Vagina (tissue), 2 donors: ENCODE measurements at regions not wholly inside any gene's neighbourhood (a gene's known extent, or its start where the extent isn't known, plus 50 kb on each side); places are given as distances from the start of the nearest gene placed in this dataset.
"Not testable (repeated sequence)": the region's sequence is repeated elsewhere in the genome, so short reads cannot be mapped to it uniquely, and the experiment has no call there.

Experiments used
- DNase-seq, 2 donors: peaks; one replicate each; pipeline ENCODE4 v3.0.0-alpha.2; 2017; ENCODE audit errors: extremely low spot score in 2 of 2
- H3K27ac ChIP-seq: fragments of 200-600 bp; sonication (generic); one replicate; pipeline ENCODE4 v1.5.1; 2019
- H3K27me3 ChIP-seq: fragments of 200-600 bp; sonication (generic); one replicate; pipeline ENCODE4 v1.5.1; 2019
- H3K36me3 ChIP-seq, 2 donors: fragments of 200-600 bp; sonication (generic); one replicate each; pipeline ENCODE4 v1.5.1; 2017 to 2019
- H3K4me1 ChIP-seq: fragments of 200-600 bp; sonication (generic); one replicate; pipeline ENCODE4 v1.5.1; 2019
- H3K4me3 ChIP-seq, 2 donors: fragments of 200-600 bp; sonication (generic); 1 replicate in 1 of 2; 2 replicates in 1 of 2; pipeline ENCODE4 v1.5.1; 2016 to 2019
- H3K9me3 ChIP-seq: fragments of 200-600 bp; sonication (generic); one replicate; pipeline ENCODE4 v1.5.1; 2019
- POLR2A ChIP-seq, 2 donors: fragments of 450-650 bp; IDR thresholded peaks; one replicate each; pipeline ENCODE4 v1.6.1; 2017; ENCODE audit warnings: antibody characterized with exemption in 2 of 2, mild to moderate bottlenecking in 2 of 2, moderate library complexity in 2 of 2
- POLR2AphosphoS5 ChIP-seq, 2 donors: sonication (generic); formaldehyde crosslinking; IDR thresholded peaks; one replicate each; pipeline ENCODE4 v1.9.0; 2017; ENCODE audit warnings: antibody characterized with exemption in 2 of 2, mild to moderate bottlenecking in 2 of 2, low read depth in 1 of 2; ENCODE audit not compliant: insufficient read depth in 1 of 2
- intact Hi-C: fragments of 100-400 bp; cut with DNase I; formaldehyde crosslinking; loops from one replicate; pipeline ENCODE4 v1.15.1; 2023
- TF ChIP-seq, protein P1 (sequence below), 3 experiments: fragments of 450-650 bp in 2 of 3; fragments of 200-600 bp in 1 of 3; sonication (generic) in 1 of 3; IDR thresholded peaks; one replicate each; pipeline ENCODE4 v1.5.1; 2017 to 2019; ENCODE audit warnings: antibody characterized with exemption in 3 of 3, mild to moderate bottlenecking in 2 of 3, moderate library complexity in 2 of 3

- no peaks in the 10 kb centered on the region for H3K9me3 ChIP-seq
- no peak for DNase-seq
- H3K27me3 ChIP-seq: no peaks in the 10 kb centered on the region
- TF ChIP-seq, protein P1, sequence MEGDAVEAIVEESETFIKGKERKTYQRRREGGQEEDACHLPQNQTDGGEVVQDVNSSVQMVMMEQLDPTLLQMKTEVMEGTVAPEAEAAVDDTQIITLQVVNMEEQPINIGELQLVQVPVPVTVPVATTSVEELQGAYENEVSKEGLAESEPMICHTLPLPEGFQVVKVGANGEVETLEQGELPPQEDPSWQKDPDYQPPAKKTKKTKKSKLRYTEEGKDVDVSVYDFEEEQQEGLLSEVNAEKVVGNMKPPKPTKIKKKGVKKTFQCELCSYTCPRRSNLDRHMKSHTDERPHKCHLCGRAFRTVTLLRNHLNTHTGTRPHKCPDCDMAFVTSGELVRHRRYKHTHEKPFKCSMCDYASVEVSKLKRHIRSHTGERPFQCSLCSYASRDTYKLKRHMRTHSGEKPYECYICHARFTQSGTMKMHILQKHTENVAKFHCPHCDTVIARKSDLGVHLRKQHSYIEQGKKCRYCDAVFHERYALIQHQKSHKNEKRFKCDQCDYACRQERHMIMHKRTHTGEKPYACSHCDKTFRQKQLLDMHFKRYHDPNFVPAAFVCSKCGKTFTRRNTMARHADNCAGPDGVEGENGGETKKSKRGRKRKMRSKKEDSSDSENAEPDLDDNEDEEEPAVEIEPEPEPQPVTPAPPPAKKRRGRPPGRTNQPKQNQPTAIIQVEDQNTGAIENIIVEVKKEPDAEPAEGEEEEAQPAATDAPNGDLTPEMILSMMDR (IDR thresholded peaks at IDR 0.05): no peak
- TF ChIP-seq POLR2A (IDR thresholded peaks at IDR 0.05) (no peak), POLR2AphosphoS5 (IDR thresholded peaks at IDR 0.05; ENCODE audit: insufficient read depth in 1 of 2, low read depth in 1 of 2) (no peak)
- no peaks in the 10 kb centered on the region for H3K36me3 ChIP-seq
- no peaks in the 10 kb centered on the region for H3K4me1 ChIP-seq
- no peak overlapping the region for H3K4me3 ChIP-seq
- intact Hi-C loops: no loop called here
- no peak overlapping the region for H3K27ac ChIP-seq
Observed at GRCh38 chr7:93707249-93707648, 132.7 kb upstream of the CALCR start.

DNA sequence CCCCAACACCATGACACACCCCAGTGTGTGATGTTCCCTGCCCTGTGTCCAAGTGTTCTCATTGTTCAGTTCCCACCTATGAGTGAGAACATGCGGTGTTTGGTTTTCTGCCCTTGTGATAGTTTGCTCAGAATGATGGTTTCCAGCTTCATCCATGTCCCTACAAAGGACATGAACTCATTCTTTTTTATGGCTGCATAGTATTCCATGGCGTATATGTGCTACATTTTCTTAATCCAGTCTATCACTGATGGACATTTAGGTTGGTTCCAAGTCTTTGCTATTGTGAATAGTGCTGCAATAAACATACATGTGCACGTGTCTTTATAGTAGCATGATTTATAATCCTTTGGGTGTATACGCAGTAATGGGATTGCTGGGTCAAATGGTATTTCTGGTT, 131.6 kb upstream of the CALCR start:
- DNase-seq, H3K9me3 ChIP-seq, H3K27ac ChIP-seq, H3K4me3 ChIP-seq, intact Hi-C loops, H3K27me3 ChIP-seq, H3K36me3 ChIP-seq, H3K4me1 ChIP-seq: not testable (repeated sequence)

GRCh38 chr7:93704217-93704616, 129.7 kb upstream of the CALCR start:
- no peaks in the 10 kb centered on the region for H3K4me1 ChIP-seq
- H3K27me3 ChIP-seq: no peaks in the 10 kb centered on the region
- DNase-seq: no peak
- no peak overlapping the region for H3K27ac ChIP-seq
- TF ChIP-seq, protein P1 (IDR thresholded peaks at IDR 0.05): no peak
- TF ChIP-seq POLR2AphosphoS5 (IDR thresholded peaks at IDR 0.05; ENCODE audit: insufficient read depth in 1 of 2, low read depth in 1 of 2): no peak
- TF ChIP-seq POLR2A (IDR thresholded peaks at IDR 0.05): no peak
- H3K9me3 ChIP-seq: no peaks in the 10 kb centered on the region
- H3K4me3 ChIP-seq: no peak overlapping the region
- H3K36me3 ChIP-seq: no peaks in the 10 kb centered on the region
- intact Hi-C loops: no loop called here

- Histone ChIP-seq H3K9me3 (no peaks in the 10 kb centered on the region), H3K27ac (no peak overlapping the region), H3K4me1 (no peaks in the 10 kb centered on the region), H3K36me3 (no peaks in the 10 kb centered on the region), H3K4me3 (no peak overlapping the region), H3K27me3 (no peaks in the 10 kb centered on the region)
- intact Hi-C loops: no loop called here
- no peak for DNase-seq
- no peak for TF ChIP-seq POLR2AphosphoS5 (IDR thresholded peaks at IDR 0.05; ENCODE audit: insufficient read depth in 1 of 2, low read depth in 1 of 2)
- TF ChIP-seq POLR2A (IDR thresholded peaks at IDR 0.05): no peak
- TF ChIP-seq, protein P1 (IDR thresholded peaks at IDR 0.05): no peak
Observed at GRCh38 chr7:93697901-93698300, 123.4 kb upstream of the CALCR start.

DNA sequence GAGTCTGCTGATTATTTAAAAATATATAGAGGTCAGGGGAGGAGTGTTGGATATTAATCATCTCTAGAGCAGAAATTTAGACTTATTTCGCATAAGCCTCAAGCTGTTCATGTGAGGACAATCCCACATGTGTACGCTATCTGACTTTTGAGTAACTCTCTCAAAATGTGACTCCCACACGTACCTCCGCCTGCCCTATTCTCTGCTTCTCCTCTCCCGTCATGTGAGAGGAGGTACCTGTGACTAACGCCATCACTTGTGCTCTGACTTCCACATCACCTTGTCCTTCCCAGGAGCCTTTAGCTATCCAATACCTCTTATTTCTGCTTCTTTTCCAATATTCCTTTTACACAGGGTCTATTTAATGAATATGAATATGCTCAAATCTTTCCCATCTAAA, 119.3 kb upstream of the CALCR start:
- no peaks in the 10 kb centered on the region for H3K27me3 ChIP-seq
- intact Hi-C loops: no loop called here
- DNase-seq: no peak
- no peaks in the 10 kb centered on the region for H3K4me1 ChIP-seq
- TF ChIP-seq POLR2A (IDR thresholded peaks at IDR 0.05) (no peak), POLR2AphosphoS5 (IDR thresholded peaks at IDR 0.05; ENCODE audit: insufficient read depth in 1 of 2, low read depth in 1 of 2) (no peak)
- TF ChIP-seq, protein P1 (IDR thresholded peaks at IDR 0.05): no peak
- H3K9me3 ChIP-seq: no peaks in the 10 kb centered on the region
- no peak overlapping the region for H3K4me3 ChIP-seq
- no peaks in the 10 kb centered on the region for H3K36me3 ChIP-seq
- no peak overlapping the region for H3K27ac ChIP-seq

- H3K36me3 ChIP-seq: no peaks in the 10 kb centered on the region
- no peak for TF ChIP-seq POLR2AphosphoS5 (IDR thresholded peaks at IDR 0.05; ENCODE audit: insufficient read depth in 1 of 2, low read depth in 1 of 2)
- TF ChIP-seq, protein P1 (IDR thresholded peaks at IDR 0.05): no peak
- H3K27ac ChIP-seq: no peak overlapping the region
- H3K4me1 ChIP-seq: no peaks in the 10 kb centered on the region
- H3K9me3 ChIP-seq: no peaks in the 10 kb centered on the region
- DNase-seq: no peak
- intact Hi-C loops: no loop called here
- no peak overlapping the region for H3K4me3 ChIP-seq
- no peaks in the 10 kb centered on the region for H3K27me3 ChIP-seq
Observed at GRCh38 chr7:93690021-93690420, 115.5 kb upstream of the CALCR start.
